ENCODE measurements at regions not wholly inside any gene's neighbourhood (a gene's known extent, or its start where the extent isn't known, plus 50 kb on each side); places are given as distances from the start of the nearest gene placed in this dataset.
"Not testable (repeated sequence)": the region's sequence is repeated elsewhere in the genome, so short reads cannot be mapped to it uniquely, and the experiment has no call there.

DNA sequence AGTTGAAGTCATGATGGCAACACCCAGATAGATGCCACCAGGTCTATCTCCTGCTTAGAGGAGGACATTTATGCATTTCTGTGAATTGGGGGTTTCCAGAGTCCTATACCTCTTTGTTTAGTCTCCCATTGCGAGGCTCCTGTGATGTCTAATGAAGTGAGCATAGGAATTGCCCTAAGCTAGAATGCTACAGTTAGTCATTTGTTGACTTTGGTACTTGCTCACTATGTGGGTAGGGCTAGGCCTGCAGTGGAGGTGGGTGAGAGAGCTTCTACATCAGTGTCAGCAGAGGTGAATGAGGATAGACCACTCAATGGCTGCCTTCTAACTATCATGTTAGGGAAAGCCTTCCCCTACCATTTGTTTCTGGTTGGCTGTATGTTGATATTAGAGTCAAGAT, 173.3 kb upstream of the POC5 start:
- TF ChIP-seq, protein P1, sequence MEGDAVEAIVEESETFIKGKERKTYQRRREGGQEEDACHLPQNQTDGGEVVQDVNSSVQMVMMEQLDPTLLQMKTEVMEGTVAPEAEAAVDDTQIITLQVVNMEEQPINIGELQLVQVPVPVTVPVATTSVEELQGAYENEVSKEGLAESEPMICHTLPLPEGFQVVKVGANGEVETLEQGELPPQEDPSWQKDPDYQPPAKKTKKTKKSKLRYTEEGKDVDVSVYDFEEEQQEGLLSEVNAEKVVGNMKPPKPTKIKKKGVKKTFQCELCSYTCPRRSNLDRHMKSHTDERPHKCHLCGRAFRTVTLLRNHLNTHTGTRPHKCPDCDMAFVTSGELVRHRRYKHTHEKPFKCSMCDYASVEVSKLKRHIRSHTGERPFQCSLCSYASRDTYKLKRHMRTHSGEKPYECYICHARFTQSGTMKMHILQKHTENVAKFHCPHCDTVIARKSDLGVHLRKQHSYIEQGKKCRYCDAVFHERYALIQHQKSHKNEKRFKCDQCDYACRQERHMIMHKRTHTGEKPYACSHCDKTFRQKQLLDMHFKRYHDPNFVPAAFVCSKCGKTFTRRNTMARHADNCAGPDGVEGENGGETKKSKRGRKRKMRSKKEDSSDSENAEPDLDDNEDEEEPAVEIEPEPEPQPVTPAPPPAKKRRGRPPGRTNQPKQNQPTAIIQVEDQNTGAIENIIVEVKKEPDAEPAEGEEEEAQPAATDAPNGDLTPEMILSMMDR (conservative IDR thresholded peaks at IDR 0.05) = no peak
- H3K27ac ChIP-seq = no peak overlapping the region

DNA sequence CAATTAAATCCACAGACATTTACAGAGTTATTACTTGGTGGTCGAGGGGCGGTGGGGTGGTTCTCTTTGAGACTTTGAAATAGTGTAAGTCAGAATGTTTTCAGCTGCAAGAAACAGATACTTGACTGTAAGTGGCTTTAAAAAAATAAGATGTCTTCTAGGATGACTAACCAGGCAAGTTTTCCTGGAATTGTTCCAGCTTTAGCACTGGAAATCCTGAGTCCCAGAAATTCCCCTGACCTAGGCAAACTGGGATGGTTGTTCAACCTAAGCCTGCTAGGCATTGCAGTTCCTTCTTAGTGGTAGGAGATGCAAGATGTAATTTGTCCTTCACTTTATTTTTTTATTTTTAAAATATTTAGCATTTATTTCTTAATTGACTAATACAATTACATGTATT, 169.5 kb upstream of the POC5 start:
- TF ChIP-seq, protein P1 (conservative IDR thresholded peaks at IDR 0.05) = no peak
- H3K27ac ChIP-seq = no peak overlapping the region

DNA sequence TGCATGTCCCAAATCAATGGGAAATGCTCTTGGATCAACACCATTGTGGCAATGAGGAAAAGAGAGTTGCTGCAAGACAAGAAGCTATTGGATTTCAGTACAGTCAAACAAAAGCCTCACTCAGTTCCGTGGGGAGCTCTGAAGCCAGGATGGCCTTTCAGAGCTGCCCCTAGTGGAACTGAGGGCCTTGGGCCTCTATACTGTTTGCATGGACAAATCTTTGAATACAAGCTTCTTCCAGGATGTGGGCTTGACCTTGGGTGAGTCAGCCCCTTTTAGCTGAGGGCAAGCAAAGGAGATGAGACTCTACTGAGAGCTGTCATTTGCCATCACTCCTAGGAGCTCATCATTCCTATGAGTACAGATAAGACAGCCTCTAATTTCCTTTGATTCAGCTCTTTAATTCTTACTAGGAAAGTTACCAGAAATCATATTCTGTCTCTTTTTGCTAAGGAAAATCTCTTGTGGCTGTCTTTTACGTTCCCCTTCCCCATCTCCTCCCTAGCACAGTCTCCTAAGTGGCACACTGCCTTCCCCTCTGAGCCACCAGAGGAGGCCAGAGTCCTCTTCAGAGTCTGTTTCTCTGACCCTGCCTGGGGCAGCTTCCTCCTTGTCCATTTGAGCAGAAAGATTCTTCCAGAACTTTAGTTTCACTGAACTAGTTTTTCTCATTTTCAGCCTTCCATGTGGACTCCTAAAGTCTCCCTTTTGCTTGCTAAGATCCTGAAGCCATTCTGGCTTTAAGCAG, 168.8 kb upstream of the POC5 start:
- TF ChIP-seq, protein P1 (conservative IDR thresholded peaks at IDR 0.05) = peak; percentile 57
- no peak overlapping the region for H3K27ac ChIP-seq

DNA sequence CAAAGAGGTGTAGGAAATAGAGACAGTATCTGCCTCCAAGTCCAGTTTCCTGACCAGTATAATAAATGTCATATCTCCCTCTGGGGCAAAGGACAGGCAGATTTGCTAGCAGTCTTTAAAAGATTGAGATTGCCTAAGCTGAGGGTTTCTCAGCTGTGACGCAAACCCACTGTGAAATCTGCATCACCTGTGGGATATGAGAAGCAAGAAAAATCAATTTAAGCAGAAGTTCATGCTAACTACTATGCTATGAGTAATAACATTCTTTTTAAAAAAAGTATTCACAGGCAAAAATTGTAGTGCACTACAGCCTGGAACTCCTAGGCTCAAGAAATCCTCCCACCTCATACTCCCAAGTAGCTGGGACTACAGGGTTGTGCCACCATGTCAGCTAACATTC, 168.1 kb upstream of the POC5 start:
- TF ChIP-seq, protein P1 (conservative IDR thresholded peaks at IDR 0.05) = no peak
- no peak overlapping the region for H3K27ac ChIP-seq

DNA sequence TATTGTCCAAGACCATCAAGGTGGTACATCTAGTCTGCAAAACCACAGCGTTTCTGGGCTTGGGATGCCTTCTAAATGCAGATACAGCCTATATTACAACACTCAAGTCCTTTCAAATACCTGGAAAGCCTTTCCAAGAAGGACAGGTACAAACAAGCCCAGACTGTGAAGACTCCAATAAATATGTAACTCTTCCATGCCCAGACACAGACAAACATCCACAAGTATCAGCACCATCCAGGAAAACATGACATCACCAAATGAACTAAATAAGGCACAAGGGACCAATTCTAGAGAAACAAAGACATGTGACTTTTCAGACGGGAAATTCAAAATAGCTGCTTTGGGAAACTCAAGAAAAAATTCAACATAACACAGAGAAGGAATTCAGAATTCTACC, 152.7 kb upstream of the POC5 start:
- no peak overlapping the region for H3K27ac ChIP-seq
- TF ChIP-seq, protein P1 (conservative IDR thresholded peaks at IDR 0.05) = no peak

DNA sequence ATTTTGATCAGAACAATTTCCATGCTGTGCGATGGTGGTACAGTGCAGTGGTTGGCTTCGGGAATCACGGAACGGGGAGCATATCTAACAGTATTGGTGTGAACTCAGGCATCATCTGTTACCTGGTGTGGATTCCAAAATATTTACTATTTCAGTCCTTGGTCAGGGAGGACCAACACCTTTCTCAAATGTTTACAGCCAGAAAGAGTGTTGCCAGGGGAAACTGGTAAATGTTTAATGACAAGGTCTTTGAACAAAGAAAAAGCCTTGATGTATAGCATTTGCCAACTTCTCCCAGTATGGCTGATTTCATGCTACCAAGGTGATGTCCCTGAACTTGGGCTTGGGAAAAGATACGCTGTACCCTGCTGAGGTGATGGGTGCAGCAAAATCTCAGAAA, 145.6 kb upstream of the POC5 start:
- TF ChIP-seq, protein P1 (conservative IDR thresholded peaks at IDR 0.05) = no peak
- H3K27ac ChIP-seq = no peak overlapping the region

DNA sequence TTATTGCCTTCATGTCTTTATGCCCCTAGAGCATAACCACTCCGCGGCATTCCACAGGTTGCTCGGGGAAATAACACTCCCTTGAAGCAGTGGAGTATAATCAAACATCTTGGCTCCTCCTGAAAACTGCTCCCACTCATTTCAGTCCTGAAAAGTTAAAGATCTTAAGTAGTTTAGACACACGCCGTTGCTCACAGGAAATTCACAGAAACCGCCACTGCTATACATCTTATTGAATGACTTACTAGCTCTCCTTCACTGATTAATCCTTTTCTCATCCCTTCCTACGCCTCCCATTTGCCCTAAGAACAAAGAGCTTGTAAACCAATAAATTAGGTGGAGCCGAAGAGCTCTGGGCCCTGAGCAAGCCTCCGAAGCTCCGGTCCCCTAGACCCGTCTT, 142.4 kb upstream of the POC5 start:
- not testable (repeated sequence) for H3K27ac ChIP-seq

DNA sequence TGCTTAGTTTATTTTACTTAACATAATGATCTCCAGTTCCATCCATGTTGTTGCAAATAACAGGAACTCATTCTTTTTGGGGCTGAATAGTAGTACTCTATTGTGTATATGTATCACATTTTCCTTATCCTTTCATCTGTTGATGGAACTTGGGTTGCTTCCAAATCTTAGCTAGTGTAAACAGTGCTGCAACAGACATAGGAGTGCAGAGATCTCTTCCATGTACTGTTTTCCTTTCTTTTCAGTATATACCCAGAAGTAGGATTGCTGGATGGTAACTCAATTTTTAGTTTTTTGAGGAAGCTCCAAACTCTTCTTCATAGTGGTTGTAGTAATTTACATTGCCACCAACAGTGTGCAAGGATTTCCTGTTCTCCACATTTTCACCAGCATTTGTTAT, 138.8 kb upstream of the POC5 start:
- TF ChIP-seq, protein P1 (conservative IDR thresholded peaks at IDR 0.05) = no peak
- H3K27ac ChIP-seq = peak overlapping the region; percentile 7; the same call in 1 of the 2 replicates
